ENCODE measurements at regions not wholly inside any gene's neighbourhood (a gene's known extent, or its start where the extent isn't known, plus 50 kb on each side); places are given as distances from the start of the nearest gene placed in this dataset.

GRCh38 chrX:114365065-114365834 lies 218.6 kb upstream of the HTR2C start:
- TF ChIP-seq CTCF (conservative IDR thresholded peaks at IDR 0.05 in 1 of 2, IDR thresholded peaks at IDR 0.05 in 1 of 2; ENCODE audit: low read depth in 1 of 2, low read length in 2 of 2): no peak
- no peak for TF ChIP-seq EZH2 (IDR thresholded peaks at IDR 0.05; ENCODE audit: low read length, missing control alignments)

GRCh38 chrX:114372937-114373336 lies 210.9 kb upstream of the HTR2C start:
- TF ChIP-seq CTCF (conservative IDR thresholded peaks at IDR 0.05 in 1 of 2, IDR thresholded peaks at IDR 0.05 in 1 of 2; ENCODE audit: low read depth in 1 of 2, low read length in 2 of 2): no peak
- no peak for TF ChIP-seq EZH2 (IDR thresholded peaks at IDR 0.05; ENCODE audit: low read length, missing control alignments)

More at GRCh38 chrX:114365065-114365834, 218.6 kb upstream of the HTR2C start:
- no peaks in the 10 kb centered on the region for H4K20me1 ChIP-seq (ENCODE audit: control insufficient read depth, extremely low read depth, insufficient read depth, low read length)
- H3K36me3 ChIP-seq (ENCODE audit: control insufficient read depth, insufficient read depth, low read length): no peaks in the 10 kb centered on the region
- no peak overlapping the region for H3K9ac ChIP-seq (ENCODE audit: insufficient read depth, low read length)
- no peaks in the 10 kb centered on the region for H3K79me2 ChIP-seq (ENCODE audit: control insufficient read depth, insufficient read depth, low read length)
- H3K4me3 ChIP-seq (replicated peaks in 1 of 4; ENCODE audit: control extremely low read depth in 1 of 4, insufficient read depth in 1 of 4, low read depth in 3 of 4, low read length in 4 of 4): no peak overlapping the region
- H3K4me1 ChIP-seq (ENCODE audit: control insufficient read depth, extremely low read depth, insufficient read depth, low read length): no peaks in the 10 kb centered on the region
- H3K27me3 ChIP-seq (ENCODE audit: control insufficient read depth, insufficient read depth, low read length): no peaks in the 10 kb centered on the region
- no peak overlapping the region for H2AFZ ChIP-seq (ENCODE audit: low read length)
- no peaks in the 10 kb centered on the region for H3K9me3 ChIP-seq (ENCODE audit: control insufficient read depth, insufficient read depth, low read depth, low read length)
- no peak for DNase-seq (ENCODE audit: low read depth in 2 of 2)
- no peak overlapping the region for H3K4me2 ChIP-seq (ENCODE audit: extremely low read depth, insufficient read depth, low read length)
- no peak overlapping the region for H3K27ac ChIP-seq (ENCODE audit: insufficient read depth, low read length)

GRCh38 chrX:114390251-114390796 lies 193.6 kb upstream of the HTR2C start:
- Histone ChIP-seq H3K9me3 (ENCODE audit: control insufficient read depth, insufficient read depth, low read depth, low read length) (no peaks in the 10 kb centered on the region), H3K36me3 (ENCODE audit: control insufficient read depth, insufficient read depth, low read length) (no peaks in the 10 kb centered on the region), H3K4me3 (replicated peaks in 1 of 4; ENCODE audit: control extremely low read depth in 1 of 4, insufficient read depth in 1 of 4, low read depth in 3 of 4, low read length in 4 of 4) (no peak overlapping the region), H3K4me1 (ENCODE audit: control insufficient read depth, extremely low read depth, insufficient read depth, low read length) (no peaks in the 10 kb centered on the region), H3K4me2 (ENCODE audit: extremely low read depth, insufficient read depth, low read length) (no peak overlapping the region), H4K20me1 (ENCODE audit: control insufficient read depth, extremely low read depth, insufficient read depth, low read length) (no peaks in the 10 kb centered on the region), H3K79me2 (ENCODE audit: control insufficient read depth, insufficient read depth, low read length) (no peaks in the 10 kb centered on the region), H3K9ac (ENCODE audit: insufficient read depth, low read length) (no peak overlapping the region), H2AFZ (ENCODE audit: low read length) (no peak overlapping the region), H3K27me3 (ENCODE audit: control insufficient read depth, insufficient read depth, low read length) (no peaks in the 10 kb centered on the region), H3K27ac (ENCODE audit: insufficient read depth, low read length) (no peak overlapping the region)
- TF ChIP-seq EZH2 (IDR thresholded peaks at IDR 0.05; ENCODE audit: low read length, missing control alignments) (no peak), CTCF (conservative IDR thresholded peaks at IDR 0.05 in 1 of 2, IDR thresholded peaks at IDR 0.05 in 1 of 2; ENCODE audit: low read depth in 1 of 2, low read length in 2 of 2) (no peak)
- DNase-seq (ENCODE audit: low read depth in 2 of 2): no peak

More at GRCh38 chrX:114372937-114373336, 210.9 kb upstream of the HTR2C start:
- Histone ChIP-seq H3K27me3 (ENCODE audit: control insufficient read depth, insufficient read depth, low read length) (no peaks in the 10 kb centered on the region), H3K27ac (ENCODE audit: insufficient read depth, low read length) (no peak overlapping the region), H3K79me2 (ENCODE audit: control insufficient read depth, insufficient read depth, low read length) (no peaks in the 10 kb centered on the region), H4K20me1 (ENCODE audit: control insufficient read depth, extremely low read depth, insufficient read depth, low read length) (no peaks in the 10 kb centered on the region), H3K36me3 (ENCODE audit: control insufficient read depth, insufficient read depth, low read length) (no peaks in the 10 kb centered on the region), H3K4me2 (ENCODE audit: extremely low read depth, insufficient read depth, low read length) (no peak overlapping the region), H3K4me1 (ENCODE audit: control insufficient read depth, extremely low read depth, insufficient read depth, low read length) (no peaks in the 10 kb centered on the region), H3K4me3 (replicated peaks in 1 of 4; ENCODE audit: control extremely low read depth in 1 of 4, insufficient read depth in 1 of 4, low read depth in 3 of 4, low read length in 4 of 4) (no peak overlapping the region), H2AFZ (ENCODE audit: low read length) (no peak overlapping the region), H3K9me3 (ENCODE audit: control insufficient read depth, insufficient read depth, low read depth, low read length) (no peaks in the 10 kb centered on the region), H3K9ac (ENCODE audit: insufficient read depth, low read length) (no peak overlapping the region)
- peak in 1 of 2 donors; percentile 0 for DNase-seq (ENCODE audit: low read depth in 2 of 2)

Measured in fibroblast of lung (primary cell).